ENCODE measurements at regions not wholly inside any gene's neighbourhood (a gene's known extent, or its start where the extent isn't known, plus 50 kb on each side); places are given as distances from the start of the nearest gene placed in this dataset.

DNA sequence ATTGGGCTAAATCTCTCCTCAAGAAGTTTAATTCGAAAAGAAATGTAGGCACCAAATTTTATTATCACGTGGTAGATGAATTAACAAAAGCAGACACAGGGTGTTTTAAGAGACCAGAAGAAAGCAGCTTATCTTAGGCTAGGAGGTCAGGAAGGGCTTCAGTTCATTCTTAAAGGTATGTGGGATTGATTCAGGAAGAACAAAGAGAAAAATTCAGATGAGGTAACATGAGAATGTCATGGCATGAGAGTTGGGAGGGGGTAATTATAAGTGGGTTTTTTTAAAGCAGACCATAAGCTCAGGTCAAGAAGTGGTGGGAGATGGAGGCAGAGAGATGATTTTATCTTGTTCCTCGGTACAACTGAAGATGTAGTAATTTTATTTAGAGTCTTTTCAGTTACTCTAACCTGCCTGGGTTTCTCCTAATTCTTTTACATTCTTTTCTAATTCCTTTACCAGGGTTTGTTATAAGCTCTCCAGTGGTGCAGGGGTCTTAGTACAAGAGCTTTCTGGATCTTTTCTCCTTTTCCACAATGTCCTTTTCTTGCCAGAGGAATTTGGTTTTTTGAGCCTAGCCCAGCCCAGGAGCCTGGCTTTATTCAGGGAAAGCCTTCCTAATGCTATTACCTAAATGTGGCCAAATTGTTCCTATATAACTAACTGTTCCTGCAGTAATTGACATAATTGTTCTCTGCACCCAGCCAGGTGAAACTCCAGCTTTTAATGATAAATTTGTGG is 474.1 kb upstream of the BTBD3 start:
- Histone ChIP-seq H3K4me1 (no peaks in the 10 kb centered on the region), H3K27ac (no peak overlapping the region), H3K36me3 (no peaks in the 10 kb centered on the region), H3K9me3 (no peaks in the 10 kb centered on the region), H3K27me3 (no peaks in the 10 kb centered on the region), H3K4me3 (no peak overlapping the region)
- no peak for DNase-seq (ENCODE audit: low spot score)
- TF ChIP-seq, protein P1, sequence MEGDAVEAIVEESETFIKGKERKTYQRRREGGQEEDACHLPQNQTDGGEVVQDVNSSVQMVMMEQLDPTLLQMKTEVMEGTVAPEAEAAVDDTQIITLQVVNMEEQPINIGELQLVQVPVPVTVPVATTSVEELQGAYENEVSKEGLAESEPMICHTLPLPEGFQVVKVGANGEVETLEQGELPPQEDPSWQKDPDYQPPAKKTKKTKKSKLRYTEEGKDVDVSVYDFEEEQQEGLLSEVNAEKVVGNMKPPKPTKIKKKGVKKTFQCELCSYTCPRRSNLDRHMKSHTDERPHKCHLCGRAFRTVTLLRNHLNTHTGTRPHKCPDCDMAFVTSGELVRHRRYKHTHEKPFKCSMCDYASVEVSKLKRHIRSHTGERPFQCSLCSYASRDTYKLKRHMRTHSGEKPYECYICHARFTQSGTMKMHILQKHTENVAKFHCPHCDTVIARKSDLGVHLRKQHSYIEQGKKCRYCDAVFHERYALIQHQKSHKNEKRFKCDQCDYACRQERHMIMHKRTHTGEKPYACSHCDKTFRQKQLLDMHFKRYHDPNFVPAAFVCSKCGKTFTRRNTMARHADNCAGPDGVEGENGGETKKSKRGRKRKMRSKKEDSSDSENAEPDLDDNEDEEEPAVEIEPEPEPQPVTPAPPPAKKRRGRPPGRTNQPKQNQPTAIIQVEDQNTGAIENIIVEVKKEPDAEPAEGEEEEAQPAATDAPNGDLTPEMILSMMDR (IDR thresholded peaks at IDR 0.05): no peak

DNA sequence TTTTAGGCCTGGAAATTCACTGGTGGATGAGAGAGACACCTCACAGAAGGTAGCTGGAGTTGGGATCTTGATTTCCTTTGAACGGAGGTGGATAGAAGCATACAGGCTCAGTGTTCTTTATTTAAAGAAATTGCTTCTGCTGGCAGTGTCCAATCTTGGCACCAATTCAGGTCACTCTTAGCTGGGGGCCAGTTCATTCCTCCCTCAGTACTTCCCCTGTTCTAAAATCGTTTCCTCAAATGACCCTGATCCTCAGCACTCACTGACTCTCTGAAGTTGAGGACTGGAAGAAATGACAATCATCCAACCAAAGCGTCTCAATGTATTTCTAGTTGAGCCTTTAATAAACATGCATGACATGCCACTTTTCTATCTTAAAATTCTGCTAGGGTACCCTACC is 472.5 kb upstream of the BTBD3 start:
- H3K4me3 ChIP-seq: no peak overlapping the region
- H3K4me1 ChIP-seq: no peaks in the 10 kb centered on the region
- H3K27ac ChIP-seq: no peak overlapping the region
- H3K9me3 ChIP-seq: no peaks in the 10 kb centered on the region
- no peaks in the 10 kb centered on the region for H3K36me3 ChIP-seq
- H3K27me3 ChIP-seq: no peaks in the 10 kb centered on the region
- TF ChIP-seq, protein P1 (IDR thresholded peaks at IDR 0.05): no peak
- no peak for DNase-seq (ENCODE audit: low spot score)

DNA sequence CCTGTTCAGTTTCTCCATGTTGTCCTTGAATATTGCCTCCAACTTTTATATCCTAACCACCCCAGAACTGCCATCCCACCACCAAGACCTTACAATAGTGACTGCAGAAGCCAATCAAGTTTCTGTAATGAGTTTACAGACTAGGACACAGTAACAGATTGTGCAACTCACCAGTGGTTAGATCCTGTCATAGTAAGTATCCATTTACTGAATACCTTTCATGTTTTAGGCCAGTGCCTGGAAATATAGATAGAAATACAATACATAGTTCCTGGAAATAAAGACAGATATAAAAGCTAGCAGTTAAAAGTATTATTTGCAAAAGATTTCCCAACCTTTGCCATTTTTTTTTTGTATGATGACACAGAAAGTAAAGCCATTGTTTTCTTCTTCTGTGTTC is 471.8 kb upstream of the BTBD3 start:
- no peak overlapping the region for H3K27ac ChIP-seq
- H3K4me1 ChIP-seq: no peaks in the 10 kb centered on the region
- TF ChIP-seq, protein P1 (IDR thresholded peaks at IDR 0.05): no peak
- no peaks in the 10 kb centered on the region for H3K27me3 ChIP-seq
- H3K9me3 ChIP-seq: no peaks in the 10 kb centered on the region
- H3K36me3 ChIP-seq: no peaks in the 10 kb centered on the region
- no peak overlapping the region for H3K4me3 ChIP-seq
- DNase-seq (ENCODE audit: low spot score): no peak

- TF ChIP-seq, protein P1 (IDR thresholded peaks at IDR 0.05): no peak
- Histone ChIP-seq H3K36me3 (no peaks in the 10 kb centered on the region), H3K4me1 (no peaks in the 10 kb centered on the region), H3K9me3 (no peaks in the 10 kb centered on the region), H3K27ac (no peak overlapping the region), H3K27me3 (no peaks in the 10 kb centered on the region), H3K4me3 (no peak overlapping the region)
- no peak for DNase-seq (ENCODE audit: low spot score)
These were observed 470.2 kb upstream of the BTBD3 start for GRCh38 chr20:11447371-11448100.

DNA sequence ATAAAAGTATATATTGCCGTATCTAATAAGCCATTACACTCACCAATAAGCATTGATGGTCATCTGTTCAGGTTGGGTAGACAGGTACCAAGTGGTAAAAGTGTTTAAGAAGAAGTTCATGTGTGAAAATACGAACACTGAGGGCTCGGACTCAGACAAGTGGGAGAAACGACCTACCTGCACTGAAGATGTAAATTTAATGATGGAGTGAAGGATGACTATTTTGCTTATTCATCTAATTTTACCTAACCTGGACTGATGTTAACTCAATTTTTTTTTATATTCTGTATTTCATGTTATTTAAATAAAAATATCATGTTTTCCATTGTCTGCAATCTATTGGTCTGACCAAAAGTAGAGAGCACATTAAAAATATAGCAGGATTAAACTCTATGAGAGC is 469.1 kb upstream of the BTBD3 start:
- no peak overlapping the region for H3K4me3 ChIP-seq
- no peak for DNase-seq (ENCODE audit: low spot score)
- no peaks in the 10 kb centered on the region for H3K36me3 ChIP-seq
- no peak overlapping the region for H3K27ac ChIP-seq
- no peaks in the 10 kb centered on the region for H3K9me3 ChIP-seq
- no peaks in the 10 kb centered on the region for H3K27me3 ChIP-seq
- TF ChIP-seq, protein P1 (IDR thresholded peaks at IDR 0.05): no peak
- no peaks in the 10 kb centered on the region for H3K4me1 ChIP-seq

All from right atrium auricular region (tissue), 2 donors.